T47D (cell line): ENCODE measurements at regions not wholly inside any gene's neighbourhood (a gene's known extent, or its start where the extent isn't known, plus 50 kb on each side); places are given as distances from the start of the nearest gene placed in this dataset.

Experiments
- DNase-seq, 2 experiments: peaks; one replicate each; pipeline versions ENCODE4 v3.0.0 to v3.0.0-alpha.2; 2011 to 2012; ENCODE audit warnings: low read depth in 1 of 2, low spot score in 1 of 2
- JUND ChIP-seq: IDR thresholded peaks from 2 replicates; pipeline ENCODE4 v1.6.1; 2012; ENCODE audit warnings: low read depth
- in situ Hi-C: cut with HindIII; loops from 2 replicates; pipeline ENCODE4 v1.10.0; 2016; ENCODE audit warnings: low sequenced_read_pairs, low pct_unique_long_range_greater_than_20kb

DNA sequence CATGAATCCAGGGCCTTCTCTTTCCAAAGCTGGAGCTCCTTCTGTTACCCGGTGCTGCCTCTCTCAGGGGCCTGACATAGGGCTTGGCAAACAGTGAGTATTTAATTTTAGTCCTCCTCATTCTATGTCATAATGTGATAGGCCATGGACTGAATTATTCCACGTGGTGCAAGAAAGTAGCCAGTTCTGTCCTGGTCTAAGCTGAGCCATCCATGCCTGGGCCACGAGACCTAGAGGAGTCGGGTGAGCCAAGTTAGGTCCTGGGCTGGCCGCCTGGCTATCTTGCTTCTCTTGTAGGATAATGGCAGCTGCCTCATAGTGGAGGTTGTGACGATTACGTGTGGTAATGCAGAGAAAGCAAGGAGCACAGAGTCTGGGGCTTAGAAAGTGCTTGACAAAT is 170.6 kb downstream of the FAM43A start:
- in situ Hi-C loops = no loop called here
- DNase-seq = no peak
- no peak for TF ChIP-seq JUND

DNA sequence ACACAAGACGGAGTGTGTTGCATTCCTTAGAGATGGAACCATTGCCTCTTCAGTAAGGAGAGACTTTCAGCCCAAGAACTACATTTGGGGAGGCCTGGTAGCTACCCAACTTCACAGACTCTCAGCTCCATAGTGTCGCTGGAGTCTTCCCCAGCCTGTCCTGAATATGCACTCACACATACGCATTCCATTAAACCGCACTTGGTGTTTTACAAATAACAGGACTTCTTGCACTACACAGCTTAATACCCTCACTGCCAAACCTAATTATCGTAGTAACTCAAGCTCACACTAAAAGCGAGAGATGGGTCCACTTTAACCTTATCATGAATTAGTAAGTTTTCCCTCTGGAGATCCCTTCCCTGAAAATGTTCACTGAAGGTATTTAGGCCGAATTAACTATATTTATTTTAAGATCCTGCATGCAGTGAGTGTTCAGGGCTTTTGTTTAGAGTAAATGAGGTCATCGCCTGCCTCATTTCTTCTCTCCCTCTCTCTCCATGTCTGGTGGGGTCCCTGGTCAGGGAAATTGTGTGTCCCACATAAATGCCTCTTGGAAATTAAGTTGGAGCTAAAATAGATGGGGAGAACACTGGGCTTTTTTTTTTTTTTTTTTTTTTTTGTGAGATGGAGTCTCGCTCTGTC is 171.9 kb downstream of the FAM43A start:
- no peak for DNase-seq
- in situ Hi-C loops = no loop called here
- no peak for TF ChIP-seq JUND

DNA sequence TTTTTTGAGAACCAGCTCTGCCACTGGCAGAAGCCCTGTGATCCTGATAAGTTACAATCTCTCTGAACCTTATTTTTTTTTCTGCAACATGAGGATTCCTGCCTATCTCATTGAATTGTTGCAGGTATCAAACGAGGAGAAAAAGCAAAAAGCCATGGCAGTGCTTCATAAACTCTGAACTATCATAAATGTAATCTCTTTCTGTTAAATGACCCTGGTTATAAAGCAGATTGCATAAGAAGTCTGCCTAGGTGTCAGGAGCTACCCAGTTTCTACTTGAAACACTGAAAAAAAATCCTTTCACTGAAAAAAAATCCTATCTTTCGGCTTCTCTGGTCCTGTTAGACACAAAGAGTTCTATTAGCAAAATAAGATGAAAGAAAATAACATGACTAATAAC is 172.7 kb downstream of the FAM43A start:
- DNase-seq = no peak
- TF ChIP-seq JUND = no peak
- in situ Hi-C loops = no loop called here

DNA sequence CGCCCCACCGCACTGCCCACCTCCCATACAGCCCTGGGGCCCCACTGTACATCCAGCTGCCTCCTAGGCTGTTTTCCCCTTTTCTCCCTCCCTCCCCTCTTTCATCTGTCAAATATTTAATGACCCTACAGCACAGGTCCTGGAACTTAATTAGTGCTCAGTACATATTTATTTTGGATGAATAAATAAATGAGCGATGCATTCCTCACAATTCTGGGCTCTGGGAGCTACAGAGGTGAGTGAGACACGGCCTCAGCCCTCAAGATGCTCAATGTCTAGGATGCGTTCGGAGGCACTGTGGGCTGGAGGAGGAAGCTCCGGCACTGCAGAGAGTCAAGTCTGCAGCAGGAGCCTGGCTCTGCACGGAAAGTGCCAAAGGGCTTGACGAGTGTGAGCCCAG is 175.0 kb downstream of the FAM43A start:
- peak; percentile 68 to 91 for DNase-seq
- no peak for TF ChIP-seq JUND
- in situ Hi-C loops = no loop called here

GRCh38 chr3:194861375-194861774 is 175.7 kb downstream of the FAM43A start:
- TF ChIP-seq JUND = no peak
- in situ Hi-C loops = no loop called here
- peak in 1 of 2 experiments; percentile 51 for DNase-seq

DNA sequence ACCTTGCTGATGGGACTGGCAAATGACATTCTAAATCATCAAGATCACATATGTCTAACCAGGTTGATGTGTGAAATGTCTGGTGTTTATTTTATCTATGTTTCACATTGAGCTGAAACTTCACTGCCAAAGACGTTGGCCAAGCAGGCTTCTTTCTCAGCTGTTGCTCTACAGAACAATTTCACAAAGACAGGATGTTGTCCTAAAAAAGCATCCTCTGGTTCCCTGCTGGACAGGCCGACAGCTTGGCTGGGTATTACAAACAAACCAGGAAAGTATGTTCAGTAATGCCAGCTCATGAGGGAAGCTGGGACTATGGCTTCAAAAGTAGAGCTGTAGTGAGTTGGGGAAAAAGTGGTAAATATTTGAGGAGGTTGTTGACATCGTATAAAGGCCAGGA is 179.4 kb downstream of the FAM43A start:
- no peak for DNase-seq
- no peak for TF ChIP-seq JUND
- in situ Hi-C loops = no loop called here

DNA sequence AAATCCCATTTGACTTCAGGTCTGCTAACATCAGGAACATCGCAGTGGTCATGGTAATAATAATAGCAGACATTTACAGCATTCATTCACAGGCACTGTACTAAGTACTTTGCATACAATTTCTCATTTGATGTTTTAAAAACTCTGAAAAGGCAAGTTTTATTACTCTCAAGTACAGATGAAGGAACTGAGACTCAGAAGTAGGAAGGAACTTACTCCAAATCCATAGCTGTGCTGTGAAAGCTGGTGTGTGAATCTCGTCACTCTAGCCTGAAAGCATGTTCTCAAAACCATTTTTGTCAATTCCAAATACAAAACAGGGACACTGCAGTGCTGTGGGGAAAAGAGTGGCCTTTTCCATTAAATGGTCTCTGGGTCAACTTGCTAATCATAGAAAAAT is 179.9 kb downstream of the FAM43A start:
- in situ Hi-C loops = no loop called here
- DNase-seq = no peak
- TF ChIP-seq JUND = no peak

GRCh38 chr3:194866236-194866635 is 180.6 kb downstream of the FAM43A start:
- in situ Hi-C loops = no loop called here
- DNase-seq = no peak
- no peak for TF ChIP-seq JUND

DNA sequence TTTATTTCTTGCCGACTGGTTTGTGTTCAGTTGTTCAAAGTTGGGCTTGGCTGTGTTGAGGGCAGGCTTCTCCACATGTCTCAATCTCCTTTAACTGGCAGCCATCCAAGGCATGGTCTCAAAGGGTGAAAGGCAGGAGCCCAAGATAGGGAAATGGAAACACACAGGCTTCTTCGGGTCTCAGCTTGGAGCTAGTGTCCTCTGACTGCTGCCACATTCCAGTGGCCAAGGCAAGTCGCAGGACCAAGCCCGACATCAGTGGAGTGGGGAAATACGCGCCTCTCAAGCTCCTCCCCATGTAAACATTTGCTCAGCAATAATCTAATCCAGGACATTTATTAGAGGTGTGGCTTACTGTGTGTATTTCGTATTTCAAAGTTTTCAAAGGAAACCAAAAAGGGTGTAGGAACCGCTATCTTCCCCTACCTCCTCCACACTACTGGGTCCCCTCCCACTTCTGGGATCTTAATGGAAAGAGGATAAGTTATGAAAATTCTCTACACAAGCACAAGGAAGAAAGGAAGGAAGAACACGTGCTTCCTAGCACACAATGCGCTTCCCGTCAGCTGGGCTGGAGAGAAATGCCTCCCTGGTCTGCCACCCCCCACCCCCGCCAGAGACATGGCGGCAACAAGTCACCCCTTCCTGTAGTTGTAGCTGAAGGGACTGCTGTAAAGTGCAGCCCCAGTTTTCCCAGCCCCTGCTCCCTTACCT is 181.7 kb downstream of the FAM43A start:
- no peak for TF ChIP-seq JUND
- DNase-seq = peak in 1 of 2 experiments; percentile 61
- in situ Hi-C loops = no loop called here

DNA sequence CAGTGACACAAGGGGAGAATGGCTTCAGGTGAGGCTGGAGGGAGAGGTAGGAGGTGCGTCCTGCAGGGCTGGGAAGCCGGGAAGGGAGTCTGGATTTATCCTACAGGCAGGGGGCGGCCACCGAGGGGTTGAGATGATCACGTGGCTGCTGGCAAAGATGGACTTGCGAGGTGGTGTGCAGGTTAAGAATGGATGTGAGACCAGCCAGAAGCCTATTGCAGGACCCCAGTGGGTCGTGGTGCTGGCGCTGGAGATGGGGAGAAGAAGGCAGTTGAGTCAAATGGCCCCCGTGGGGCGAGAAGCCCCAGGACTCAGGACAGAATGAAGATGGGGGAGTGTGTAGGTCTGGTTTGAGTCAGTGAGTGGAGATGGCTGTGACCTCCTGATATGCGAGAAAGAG is 183.1 kb downstream of the FAM43A start:
- in situ Hi-C loops = no loop called here
- no peak for TF ChIP-seq JUND
- DNase-seq = no peak

- in situ Hi-C loops = no loop called here
- no peak for DNase-seq
- TF ChIP-seq JUND = no peak
Measured at GRCh38 chr3:194869482-194870169, 183.9 kb downstream of the FAM43A start.

GRCh38 chr3:194870394-194871110 is 184.9 kb downstream of the FAM43A start:
- in situ Hi-C loops = no loop called here
- TF ChIP-seq JUND = no peak
- DNase-seq = no peak
